ENCODE measurements at regions not wholly inside any gene's neighbourhood (a gene's known extent, or its start where the extent isn't known, plus 50 kb on each side); places are given as distances from the start of the nearest gene placed in this dataset.

GRCh38 chr4:96471956-96472867 is 632.3 kb downstream of the PDHA2 start:
- CTCF ChIA-PET = interaction anchor here (0.6 to 0.7 kb wide), 2 partner anchors 1154 to 1502 kb away, joined by 3 read pairs; no protein-coding TSS in a partner anchor
- no peaks in the 10 kb centered on the region for H3K27me3 Mint-ChIP-seq
- ATAC-seq (no peak), DNase-seq (no peak)
- H3K36me3 Mint-ChIP-seq (ENCODE audit: low read depth) = no peaks in the 10 kb centered on the region
- no peak overlapping the region for H3K4me3 Mint-ChIP-seq
- H3K4me1 Mint-ChIP-seq = no peaks in the 10 kb centered on the region
- POLR2A ChIA-PET = no interaction called here
- no peak overlapping the region for H3K27ac Mint-ChIP-seq
- intact Hi-C loops (cut with DNase I, micrococcal nuclease) = no loop called here
- H3K9me3 Mint-ChIP-seq (ENCODE audit: low read depth) = peaks cover 9% of the 10 kb centered on the region

- no peak overlapping the region for H3K27ac Mint-ChIP-seq
- no peaks in the 10 kb centered on the region for H3K36me3 Mint-ChIP-seq (ENCODE audit: low read depth)
- no peak for ATAC-seq
- intact Hi-C loops (cut with DNase I, micrococcal nuclease) = no loop called here
- no peaks in the 10 kb centered on the region for H3K4me1 Mint-ChIP-seq
- DNase-seq = no peak
- ChIA-PET CTCF (no interaction called here), POLR2A (no interaction called here)
- H3K9me3 Mint-ChIP-seq (ENCODE audit: low read depth) = peaks cover 9% of the 10 kb centered on the region
- H3K4me3 Mint-ChIP-seq = no peak overlapping the region
- no peaks in the 10 kb centered on the region for H3K27me3 Mint-ChIP-seq
Measured at GRCh38 chr4:96473246-96473645, 633.4 kb downstream of the PDHA2 start.

- POLR2A ChIA-PET = no interaction called here
- Mint-ChIP-seq H3K27me3 (no peaks in the 10 kb centered on the region), H3K36me3 (ENCODE audit: low read depth) (no peaks in the 10 kb centered on the region), H3K27ac (no peak overlapping the region), H3K4me3 (no peak overlapping the region), H3K4me1 (no peaks in the 10 kb centered on the region), H3K9me3 (ENCODE audit: low read depth) (peaks cover 13% of the 10 kb centered on the region)
- ATAC-seq = no peak
- intact Hi-C loops (cut with DNase I, micrococcal nuclease) = no loop called here
- DNase-seq = no peak
- CTCF ChIA-PET = no interaction called here
Measured at GRCh38 chr4:96483308-96484030, 643.6 kb downstream of the PDHA2 start.

- ChIA-PET CTCF (interaction anchor here (1.0 kb wide), 1 partner anchor 15 kb away, joined by 4 read pairs; no protein-coding TSS in a partner anchor), POLR2A (no interaction called here)
- peaks cover 13% of the 10 kb centered on the region for H3K9me3 Mint-ChIP-seq (ENCODE audit: low read depth)
- H3K27me3 Mint-ChIP-seq = no peaks in the 10 kb centered on the region
- intact Hi-C loops (cut with DNase I, micrococcal nuclease) = no loop called here
- H3K27ac Mint-ChIP-seq = no peak overlapping the region
- no peaks in the 10 kb centered on the region for H3K4me1 Mint-ChIP-seq
- DNase-seq = no peak
- no peaks in the 10 kb centered on the region for H3K36me3 Mint-ChIP-seq (ENCODE audit: low read depth)
- ATAC-seq = no peak
- H3K4me3 Mint-ChIP-seq = no peak overlapping the region
Measured at GRCh38 chr4:96486563-96486962, 646.7 kb downstream of the PDHA2 start.

GRCh38 chr4:96497621-96498020 is 657.7 kb downstream of the PDHA2 start:
- H3K4me3 Mint-ChIP-seq = no peak overlapping the region
- no peaks in the 10 kb centered on the region for H3K36me3 Mint-ChIP-seq (ENCODE audit: low read depth)
- peaks cover 5% of the 10 kb centered on the region for H3K9me3 Mint-ChIP-seq (ENCODE audit: low read depth)
- H3K27me3 Mint-ChIP-seq = no peaks in the 10 kb centered on the region
- H3K4me1 Mint-ChIP-seq = no peaks in the 10 kb centered on the region
- ChIA-PET POLR2A (no interaction called here), CTCF (no interaction called here)
- ATAC-seq (no peak), DNase-seq (no peak)
- intact Hi-C loops (cut with DNase I, micrococcal nuclease) = no loop called here
- no peak overlapping the region for H3K27ac Mint-ChIP-seq

- intact Hi-C loops (cut with DNase I, micrococcal nuclease) = no loop called here
Measured at GRCh38 chr4:96504386-96504785, 664.5 kb downstream of the PDHA2 start.

GRCh38 chr4:96509039-96509741 is 669.3 kb downstream of the PDHA2 start:
- CTCF ChIA-PET = no interaction called here

More at GRCh38 chr4:96504386-96504785, 664.5 kb downstream of the PDHA2 start:
- no peak for DNase-seq
- CTCF ChIA-PET = no interaction called here
- Mint-ChIP-seq H3K4me3 (no peak overlapping the region), H3K9me3 (ENCODE audit: low read depth) (no peaks in the 10 kb centered on the region), H3K27me3 (no peaks in the 10 kb centered on the region), H3K36me3 (ENCODE audit: low read depth) (no peaks in the 10 kb centered on the region), H3K4me1 (no peaks in the 10 kb centered on the region), H3K27ac (no peak overlapping the region)
- POLR2A ChIA-PET = no interaction called here
- ATAC-seq = no peak

GRCh38 chr4:96519291-96519690 is 679.4 kb downstream of the PDHA2 start:
- intact Hi-C loops (cut with DNase I, micrococcal nuclease) = no loop called here
- Mint-ChIP-seq H3K27ac (no peak overlapping the region), H3K36me3 (ENCODE audit: low read depth) (no peaks in the 10 kb centered on the region), H3K27me3 (no peaks in the 10 kb centered on the region), H3K4me3 (no peak overlapping the region), H3K4me1 (no peaks in the 10 kb centered on the region), H3K9me3 (ENCODE audit: low read depth) (peaks cover 7% of the 10 kb centered on the region)
- no peak for ATAC-seq
- ChIA-PET POLR2A (no interaction called here), CTCF (no interaction called here)
- DNase-seq = no peak

More at GRCh38 chr4:96509039-96509741, 669.3 kb downstream of the PDHA2 start:
- no peak for DNase-seq
- H3K27ac Mint-ChIP-seq = no peak overlapping the region
- H3K4me1 Mint-ChIP-seq = no peaks in the 10 kb centered on the region
- intact Hi-C loops (cut with DNase I, micrococcal nuclease) = no loop called here
- H3K4me3 Mint-ChIP-seq = no peak overlapping the region
- POLR2A ChIA-PET = no interaction called here
- H3K36me3 Mint-ChIP-seq (ENCODE audit: low read depth) = no peaks in the 10 kb centered on the region
- H3K27me3 Mint-ChIP-seq = no peaks in the 10 kb centered on the region
- no peak for ATAC-seq
- peaks cover 5% of the 10 kb centered on the region for H3K9me3 Mint-ChIP-seq (ENCODE audit: low read depth)

GRCh38 chr4:96521046-96521536 is 681.2 kb downstream of the PDHA2 start:
- ATAC-seq (no peak), DNase-seq (no peak)
- ChIA-PET CTCF (no interaction called here), POLR2A (no interaction called here)
- Mint-ChIP-seq H3K4me1 (no peaks in the 10 kb centered on the region), H3K27me3 (no peaks in the 10 kb centered on the region), H3K4me3 (no peak overlapping the region), H3K27ac (no peak overlapping the region), H3K36me3 (ENCODE audit: low read depth) (no peaks in the 10 kb centered on the region), H3K9me3 (ENCODE audit: low read depth) (peaks cover 4% of the 10 kb centered on the region)
- intact Hi-C loops (cut with DNase I, micrococcal nuclease) = no loop called here

GRCh38 chr4:96523611-96524010 is 683.7 kb downstream of the PDHA2 start:
- H3K27ac Mint-ChIP-seq = no peak overlapping the region
- no peak for ATAC-seq
- POLR2A ChIA-PET = no interaction called here
- intact Hi-C loops (cut with DNase I, micrococcal nuclease) = no loop called here
- no peaks in the 10 kb centered on the region for H3K36me3 Mint-ChIP-seq (ENCODE audit: low read depth)
- H3K4me1 Mint-ChIP-seq = no peaks in the 10 kb centered on the region
- CTCF ChIA-PET = no interaction called here
- H3K4me3 Mint-ChIP-seq = no peak overlapping the region
- peaks cover 4% of the 10 kb centered on the region for H3K9me3 Mint-ChIP-seq (ENCODE audit: low read depth)
- H3K27me3 Mint-ChIP-seq = no peaks in the 10 kb centered on the region
- no peak for DNase-seq

- H3K4me1 Mint-ChIP-seq = no peaks in the 10 kb centered on the region
- no peaks in the 10 kb centered on the region for H3K36me3 Mint-ChIP-seq (ENCODE audit: low read depth)
- DNase-seq (no peak), ATAC-seq (no peak)
- H3K4me3 Mint-ChIP-seq = no peak overlapping the region
- ChIA-PET CTCF (no interaction called here), POLR2A (no interaction called here)
- no peaks in the 10 kb centered on the region for H3K27me3 Mint-ChIP-seq
- no peak overlapping the region for H3K27ac Mint-ChIP-seq
- intact Hi-C loops (cut with DNase I, micrococcal nuclease) = no loop called here
- H3K9me3 Mint-ChIP-seq (ENCODE audit: low read depth) = peaks cover 6% of the 10 kb centered on the region
Measured at GRCh38 chr4:96524311-96524875, 684.5 kb downstream of the PDHA2 start.

All from activated CD4-positive, alpha-beta T cell treated with anti-CD3 and anti-CD28 coated beads for 36 hours (primary cell).